C4-2B (cell line): ENCODE measurements at regions not wholly inside any gene's neighbourhood (a gene's known extent, or its start where the extent isn't known, plus 50 kb on each side); places are given as distances from the start of the nearest gene placed in this dataset.

Experiments
- H3K27ac ChIP-seq: fragments of 450-650 bp; 2 replicates; pipeline ENCODE4 v1.5.1; 2017
- CTCF ChIP-seq: fragments of 450-650 bp; conservative IDR thresholded peaks from 2 replicates; pipeline ENCODE4 v1.5.1; 2017; ENCODE audit warnings: mild to moderate bottlenecking
- ZFX ChIP-seq: fragments of 450-650 bp; IDR thresholded peaks from 2 replicates; pipeline ENCODE4 v1.6.1; 2017

DNA sequence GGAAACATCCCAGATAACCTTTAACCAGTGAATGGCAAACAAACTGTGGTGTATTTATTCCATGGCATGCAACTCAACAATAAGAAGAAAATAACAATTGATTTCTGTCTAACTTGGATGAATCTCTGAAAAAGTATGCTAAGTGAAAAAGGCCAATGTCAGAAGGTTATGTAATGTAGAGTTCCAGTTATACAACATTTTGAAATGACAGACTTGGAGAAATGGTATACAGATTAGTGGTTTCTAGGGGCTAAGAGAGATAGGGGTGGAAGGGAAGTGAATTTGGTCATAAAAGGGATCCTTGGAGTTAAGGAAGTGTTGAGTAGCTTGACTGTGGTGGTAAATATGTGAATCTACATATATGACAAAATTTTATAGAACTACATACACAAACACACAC lies 269.4 kb upstream of the SUCLG2 start:
- TF ChIP-seq ZFX (no peak), CTCF (no peak)
- H3K27ac ChIP-seq: no peak overlapping the region

DNA sequence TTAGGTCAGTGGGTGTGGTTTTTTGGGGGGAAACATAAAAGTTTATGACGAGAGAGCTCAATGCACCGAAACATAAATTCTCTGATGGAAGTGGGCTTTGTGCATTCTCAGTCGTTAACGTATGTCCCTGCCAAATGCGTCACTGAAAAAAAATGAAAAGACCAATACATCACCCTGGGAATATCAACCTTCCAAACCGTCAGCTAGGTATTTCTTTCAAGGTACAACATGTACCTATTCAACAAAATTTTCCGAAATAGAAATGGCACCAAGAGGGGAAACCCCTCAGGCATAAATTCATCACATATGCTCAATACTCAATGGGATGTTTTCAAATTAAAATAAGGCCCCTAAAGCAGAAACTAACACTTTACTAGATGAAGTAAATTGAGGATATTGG lies 266.6 kb upstream of the SUCLG2 start:
- H3K27ac ChIP-seq: no peak overlapping the region
- TF ChIP-seq ZFX (no peak), CTCF (no peak)

GRCh38 chr3:67920311-67920710 lies 265.9 kb upstream of the SUCLG2 start:
- no peak overlapping the region for H3K27ac ChIP-seq
- TF ChIP-seq CTCF (no peak), ZFX (no peak)

DNA sequence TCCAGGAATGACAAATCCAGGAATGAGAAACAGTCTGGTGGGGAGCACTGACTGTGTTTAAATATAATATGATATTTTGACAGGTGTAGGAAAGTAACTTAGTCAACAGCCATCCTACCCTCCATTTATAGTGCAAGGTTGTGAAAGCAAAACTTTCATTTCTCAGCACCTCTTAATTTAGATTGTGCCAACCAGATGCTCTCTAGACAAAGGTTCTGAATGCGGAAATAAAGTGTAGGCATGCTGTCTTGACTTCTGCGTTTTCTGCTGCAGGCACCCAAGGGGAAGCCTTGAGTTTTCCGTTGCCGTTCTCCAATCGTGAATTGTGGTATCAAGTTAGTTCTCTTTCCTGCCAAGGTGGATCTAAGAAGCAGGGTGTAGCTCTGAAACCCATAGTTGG lies 261.9 kb upstream of the SUCLG2 start:
- H3K27ac ChIP-seq: no peak overlapping the region
- no peak for TF ChIP-seq ZFX
- TF ChIP-seq CTCF: no peak

DNA sequence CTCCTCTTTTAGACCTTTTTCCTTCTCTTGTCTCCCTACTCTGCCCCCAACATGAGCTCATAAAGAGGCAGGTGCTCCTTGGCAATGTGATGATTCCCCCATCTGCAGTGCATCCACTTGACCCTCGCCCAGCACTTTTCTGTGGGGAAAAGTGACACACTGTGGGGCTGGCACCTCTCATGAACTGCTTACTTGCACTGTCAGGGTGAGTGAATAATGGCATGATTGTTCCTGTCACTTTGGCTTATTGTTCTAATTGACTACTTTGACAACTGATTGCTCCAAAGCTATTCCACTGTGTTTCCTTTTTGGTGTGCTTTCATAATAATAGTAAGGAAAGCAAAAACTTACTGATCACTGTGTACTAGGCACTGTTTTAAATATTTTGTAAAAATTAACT lies 253.3 kb upstream of the SUCLG2 start:
- no peak overlapping the region for H3K27ac ChIP-seq
- no peak for TF ChIP-seq ZFX

- TF ChIP-seq ZFX (no peak), CTCF (no peak)
- H3K27ac ChIP-seq: no peak overlapping the region
Measured at GRCh38 chr3:67906261-67906660, 251.8 kb upstream of the SUCLG2 start.

DNA sequence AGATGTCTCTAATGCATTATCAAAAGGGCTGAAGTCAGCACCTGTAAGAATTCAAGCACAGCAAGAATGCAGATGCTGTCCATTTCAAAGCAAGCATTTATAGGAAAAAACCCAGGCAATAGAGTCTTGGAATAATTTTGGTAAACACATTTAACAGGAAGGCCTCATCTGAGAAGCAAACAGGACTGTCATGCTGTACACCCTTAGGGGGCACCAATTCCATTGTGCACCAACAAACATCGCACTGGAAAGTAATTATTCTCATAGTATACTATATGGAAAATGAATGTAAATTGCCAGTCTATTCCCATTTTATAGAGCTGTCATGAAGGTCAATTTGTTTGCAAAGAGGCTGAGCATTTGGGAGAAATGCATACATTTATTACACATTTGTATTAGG lies 247.3 kb upstream of the SUCLG2 start:
- TF ChIP-seq ZFX (no peak), CTCF (peak; percentile 43)

GRCh38 chr3:67898916-67899315 lies 244.5 kb upstream of the SUCLG2 start:
- no peak overlapping the region for H3K27ac ChIP-seq
- TF ChIP-seq CTCF (no peak), ZFX (no peak)

More for the DNA sequence above, 247.3 kb upstream of the SUCLG2 start:
- H3K27ac ChIP-seq: no peak overlapping the region
